HG03095 (cell line): ENCODE measurements at regions not wholly inside any gene's neighbourhood (a gene's known extent, or its start where the extent isn't known, plus 50 kb on each side); places are given as distances from the start of the nearest gene placed in this dataset.
A peak's percentile ranks its signal among the peaks of the same experiment; 100 is the strongest.
"Not testable (repeated sequence)": the region's sequence is repeated elsewhere in the genome, so short reads cannot be mapped to it uniquely, and the experiment has no call there.

Experiments
- ATAC-seq: cut with Tn5 transposase; IDR thresholded peaks from one replicate; pipeline ENCODE4 v1.9.1; 2021; ENCODE audit warnings: moderate library complexity; ENCODE audit not compliant: unreplicated experiment

DNA sequence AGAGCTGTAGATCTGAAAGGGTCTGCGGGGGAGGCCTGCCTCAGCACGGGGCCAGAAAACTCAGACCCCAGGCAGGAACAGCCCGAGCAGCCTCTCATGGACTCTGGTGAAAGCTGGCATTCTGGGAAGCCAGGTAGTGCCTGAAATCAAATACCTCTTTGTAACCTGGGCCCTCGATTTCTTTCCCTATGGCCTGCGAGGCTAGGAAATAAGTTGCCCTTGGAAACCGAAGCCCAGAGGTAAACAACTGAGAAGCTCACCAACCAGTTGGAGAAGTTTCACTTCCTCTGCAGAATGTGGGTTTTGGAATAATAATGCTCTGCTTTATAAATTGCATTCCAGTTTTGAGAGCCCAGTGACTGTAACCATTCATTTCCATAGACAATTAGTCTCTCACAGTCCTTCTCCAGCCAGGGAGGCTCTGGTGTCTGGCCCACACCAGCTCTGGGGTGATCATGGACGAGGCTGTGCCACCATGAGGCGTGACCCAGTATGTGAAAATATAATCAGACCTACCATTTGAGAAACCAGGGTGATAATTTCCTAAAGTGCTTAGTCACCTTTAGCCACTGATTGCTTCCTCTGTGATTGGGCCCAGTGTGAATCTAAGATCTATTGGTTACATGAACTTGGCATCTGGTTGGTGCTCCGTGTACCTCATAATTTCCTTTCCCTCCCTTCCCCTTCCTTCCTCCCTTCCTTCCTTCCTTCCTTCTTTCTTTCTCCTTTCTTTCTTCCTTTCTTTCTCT lies 133.1 kb upstream of the PELI1 start:
- no peak for ATAC-seq

GRCh38 chr2:64280812-64281211 lies 136.6 kb upstream of the PELI1 start:
- ATAC-seq = not testable (repeated sequence)

DNA sequence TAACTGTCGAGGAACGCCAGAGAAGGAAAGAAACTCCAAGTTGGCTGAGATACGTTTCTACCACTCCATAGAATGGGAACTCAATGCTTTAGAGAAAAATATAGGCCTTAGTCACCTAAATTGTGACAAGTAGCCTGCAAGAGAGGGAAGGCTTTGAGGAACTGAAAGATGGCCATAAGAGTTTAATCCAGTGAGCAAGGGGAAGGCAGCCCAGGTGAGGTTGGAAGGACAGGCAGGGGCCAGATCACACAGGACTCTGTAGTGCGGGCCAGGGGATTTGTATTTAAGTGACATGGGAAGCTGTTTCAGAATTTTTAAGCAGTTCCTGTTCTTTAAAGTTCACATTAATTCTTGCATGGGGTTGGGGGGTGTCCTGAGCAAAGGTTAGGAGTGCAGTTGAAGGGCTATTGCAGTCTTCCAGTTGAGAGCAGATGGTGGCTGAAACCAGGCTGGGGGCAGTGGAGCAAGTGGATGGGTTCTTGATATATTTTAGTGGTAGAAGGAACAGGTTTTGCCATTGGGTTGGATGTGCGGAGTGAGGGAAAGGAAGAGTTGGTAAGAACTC lies 138.9 kb upstream of the PELI1 start:
- peak; percentile 9 for ATAC-seq

DNA sequence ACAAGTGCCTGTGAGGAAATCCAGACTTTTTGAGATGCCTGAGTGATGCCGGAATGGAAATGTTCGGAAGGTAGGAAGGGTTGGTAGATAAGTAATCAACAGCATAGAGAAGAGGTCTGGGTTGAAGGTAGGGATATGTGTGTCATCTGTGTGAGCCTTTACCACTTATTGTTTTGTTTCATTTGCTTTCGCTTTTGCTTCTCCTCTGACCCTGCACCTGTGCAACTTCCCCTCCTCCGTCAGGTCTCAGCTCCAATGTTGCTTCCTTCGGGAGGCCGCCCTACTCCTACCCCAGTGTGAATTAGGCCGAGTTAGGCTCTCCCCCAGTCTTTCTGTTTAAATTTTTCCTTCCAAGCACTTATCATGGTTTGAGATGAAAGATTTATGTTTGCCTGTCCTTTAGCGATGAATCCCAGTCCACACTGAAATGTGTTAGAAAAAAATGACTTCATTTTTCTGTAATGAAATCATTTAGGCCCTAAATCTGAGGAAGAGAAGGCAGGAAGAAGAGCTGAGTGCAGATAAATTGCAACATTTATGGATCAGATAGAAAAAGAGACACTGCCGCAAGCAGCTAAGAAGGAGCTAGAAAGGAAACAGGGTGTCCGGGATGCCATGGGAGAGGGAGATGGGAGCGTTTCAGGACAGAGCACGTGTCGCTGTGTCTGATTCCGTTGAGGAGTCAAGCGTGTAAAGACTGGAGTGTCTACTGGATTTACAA lies 139.6 kb upstream of the PELI1 start:
- ATAC-seq = peak; percentile 94

DNA sequence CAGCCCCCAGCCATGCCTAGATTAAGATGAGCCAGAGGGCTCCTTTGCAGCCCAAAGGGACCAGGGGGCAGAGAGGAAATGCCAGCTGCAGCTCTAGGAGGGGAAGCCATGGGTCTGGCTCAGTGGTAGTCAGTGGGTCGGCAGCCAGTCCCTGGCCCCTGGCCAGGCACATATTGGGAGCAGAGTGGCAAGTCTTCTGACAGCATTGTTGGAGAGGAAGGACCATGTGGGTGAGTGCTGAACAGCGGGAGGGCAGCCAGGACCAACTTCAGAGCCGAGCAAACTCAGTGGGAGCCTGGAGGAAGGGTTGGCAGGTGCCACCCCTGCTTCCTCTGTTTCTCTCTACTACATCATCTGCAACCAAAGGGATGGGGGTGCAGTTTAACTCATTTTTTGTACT lies 140.5 kb upstream of the PELI1 start:
- no peak for ATAC-seq

GRCh38 chr2:64287202-64287740 lies 143.1 kb upstream of the PELI1 start:
- no peak for ATAC-seq

GRCh38 chr2:64288321-64289193 lies 144.3 kb upstream of the PELI1 start:
- ATAC-seq = no peak

DNA sequence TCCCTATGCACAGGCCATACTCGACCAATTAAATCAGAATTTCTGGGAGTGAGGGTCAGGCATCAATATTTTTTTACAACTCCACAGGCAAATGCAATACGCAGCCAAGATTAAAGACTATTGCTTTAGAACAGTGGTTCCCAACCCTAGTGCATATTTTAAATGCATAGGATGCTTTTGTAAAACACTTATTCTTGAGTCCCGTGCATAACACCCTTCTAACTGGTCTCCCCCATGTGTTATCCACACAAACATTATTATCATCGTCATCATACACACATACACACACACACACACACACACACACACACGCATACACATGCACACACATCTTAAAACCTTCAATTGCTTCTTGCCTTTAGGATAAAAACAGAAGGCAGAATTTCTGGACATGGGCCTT lies 145.0 kb upstream of the PELI1 start:
- ATAC-seq = no peak

GRCh38 chr2:64289737-64290136 lies 145.5 kb upstream of the PELI1 start:
- no peak for ATAC-seq

DNA sequence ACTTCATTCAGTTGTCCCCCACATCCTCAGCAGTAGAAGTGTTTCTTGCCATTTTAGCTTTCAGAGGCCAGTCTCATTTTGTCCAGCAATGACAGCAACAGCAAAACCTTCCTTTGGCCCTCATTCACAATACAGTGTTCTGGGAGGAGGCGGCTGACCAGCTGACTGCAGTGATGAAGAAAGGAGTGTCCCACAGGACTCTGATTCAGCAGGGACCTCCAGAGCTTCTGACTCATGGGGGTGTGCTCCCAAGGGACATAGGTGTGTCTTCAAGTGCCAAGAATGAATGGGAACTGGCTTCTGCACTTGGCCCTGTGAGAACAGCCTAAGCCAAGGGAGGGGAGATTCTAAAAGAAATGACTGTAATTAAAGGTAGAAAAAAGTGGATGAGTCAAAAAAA lies 147.0 kb upstream of the PELI1 start:
- no peak for ATAC-seq

DNA sequence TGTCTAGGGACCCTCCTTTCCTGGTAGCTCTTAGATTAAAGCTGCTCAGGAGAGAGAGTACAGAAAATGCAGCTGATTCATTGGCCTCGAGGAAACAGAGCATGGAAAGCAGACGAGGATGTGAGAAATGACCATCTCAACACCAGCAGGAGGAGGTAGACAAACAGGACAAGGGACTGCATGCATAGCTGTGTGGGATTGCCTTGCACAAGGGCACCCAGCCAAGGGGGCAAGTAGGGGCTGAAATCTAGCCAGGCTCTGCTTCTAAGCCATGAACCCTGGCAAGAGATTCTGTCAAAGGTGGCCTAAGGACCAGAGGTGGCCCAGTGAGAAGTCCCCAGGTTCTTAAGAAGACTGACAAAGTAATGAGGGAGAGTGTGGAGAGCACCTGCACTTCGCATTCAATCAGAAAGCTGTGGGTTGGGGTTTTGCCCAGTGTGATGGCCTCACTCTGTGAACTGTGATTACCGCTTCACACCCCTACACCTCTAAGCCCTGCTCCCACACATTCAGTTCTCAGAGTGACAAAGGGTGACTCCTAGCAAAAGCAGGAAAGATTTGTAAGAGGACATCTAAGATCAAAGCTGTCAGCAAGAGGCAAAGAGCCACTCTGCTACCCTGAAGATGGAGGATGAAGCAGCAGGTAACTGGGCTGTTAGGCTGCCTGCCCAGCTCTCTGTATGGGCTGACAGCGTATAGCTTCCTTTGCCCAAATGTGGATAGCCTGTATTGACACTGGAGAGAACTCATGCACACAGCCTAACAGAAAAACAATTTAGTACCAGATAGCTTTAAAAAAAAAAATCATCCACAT lies 151.3 kb upstream of the PELI1 start:
- no peak for ATAC-seq

GRCh38 chr2:64296140-64296480 lies 151.9 kb upstream of the PELI1 start:
- ATAC-seq = no peak

GRCh38 chr2:64296695-64297346 lies 152.6 kb upstream of the PELI1 start:
- no peak for ATAC-seq

DNA sequence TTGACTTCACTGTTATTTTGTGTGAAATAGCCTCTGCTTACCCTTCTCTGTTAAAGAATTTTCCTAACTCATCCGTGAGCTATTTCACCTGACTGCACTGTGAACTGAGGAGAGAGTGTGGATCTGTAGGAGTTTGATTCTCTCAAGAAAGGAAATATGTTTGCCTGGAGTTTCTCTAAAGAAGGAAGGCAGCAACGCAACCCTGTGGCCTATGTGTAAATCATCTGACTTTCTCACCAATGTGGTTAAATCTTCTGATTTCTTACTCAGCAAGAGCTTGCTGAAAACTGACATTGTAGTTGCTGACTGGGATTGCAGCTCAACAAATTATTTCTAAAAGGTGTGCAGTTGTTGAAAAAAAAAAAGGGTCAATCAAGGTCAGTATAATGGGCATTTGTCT lies 153.9 kb upstream of the PELI1 start:
- ATAC-seq = no peak

- ATAC-seq = no peak
Measured at GRCh38 chr2:64300066-64300465, 153.9 kb upstream of the LGALSL start.

- ATAC-seq = no peak
Measured at GRCh38 chr2:64303250-64303649, 150.7 kb upstream of the LGALSL start.

DNA sequence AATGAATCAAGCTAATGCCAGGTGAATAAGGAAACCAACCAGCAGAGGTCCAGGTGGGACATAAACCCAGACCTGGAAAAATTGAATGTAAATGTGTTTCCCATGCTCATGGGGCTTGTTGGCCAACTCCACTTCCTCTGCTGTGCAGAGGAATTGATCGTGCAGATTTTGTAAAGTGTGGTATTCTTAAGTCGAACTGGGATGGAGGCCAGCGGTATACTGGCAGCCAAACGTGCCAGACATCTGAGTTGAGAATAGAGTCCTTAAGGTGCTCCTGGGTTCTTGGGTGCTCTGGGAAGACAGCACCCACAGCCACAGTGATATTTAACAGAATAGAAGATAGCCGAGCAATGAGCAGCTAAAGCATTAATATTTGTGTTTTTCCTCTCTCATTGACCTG lies 146.5 kb upstream of the LGALSL start:
- ATAC-seq = no peak

- ATAC-seq = no peak
Measured at GRCh38 chr2:64311191-64311910, 142.6 kb upstream of the LGALSL start.

- no peak for ATAC-seq
Measured at GRCh38 chr2:64311948-64312621, 141.9 kb upstream of the LGALSL start.
